ENCODE measurements at regions not wholly inside any gene's neighbourhood (a gene's known extent, or its start where the extent isn't known, plus 50 kb on each side); places are given as distances from the start of the nearest gene placed in this dataset.

DNA sequence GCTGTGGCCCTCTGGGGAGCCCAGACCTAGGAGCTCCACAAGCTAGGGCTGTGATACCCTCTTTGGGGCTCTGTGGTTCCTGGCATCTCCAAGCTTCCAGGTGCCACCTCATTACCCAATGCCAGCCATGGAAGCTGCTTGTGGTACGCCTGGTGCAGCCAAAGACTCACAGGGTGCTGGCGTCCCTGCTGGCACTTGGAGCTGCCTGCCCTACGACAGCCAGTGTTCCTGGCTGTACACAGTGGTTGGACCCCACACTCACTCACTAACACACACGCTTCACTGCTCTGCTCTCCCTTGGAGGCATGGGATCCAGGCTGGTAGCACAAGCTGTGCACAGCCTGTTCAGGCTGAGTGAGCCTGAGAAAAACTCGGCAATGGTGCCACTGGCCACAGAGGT is 894.1 kb upstream of the PHF14 start:
- intact Hi-C loops (cut with DNase I), result no loop called here
- DNase-seq (ENCODE audit: extremely low spot score in 2 of 2), result no peak
- Histone ChIP-seq H3K9me3 (no peaks in the 10 kb centered on the region), H3K27me3 (no peaks in the 10 kb centered on the region), H3K36me3 (no peaks in the 10 kb centered on the region), H3K4me1 (no peaks in the 10 kb centered on the region), H3K27ac (no peak overlapping the region), H3K4me3 (no peak overlapping the region)
- no peak for TF ChIP-seq POLR2AphosphoS5 (IDR thresholded peaks at IDR 0.05; ENCODE audit: insufficient read depth in 1 of 2, low read depth in 1 of 2)

DNA sequence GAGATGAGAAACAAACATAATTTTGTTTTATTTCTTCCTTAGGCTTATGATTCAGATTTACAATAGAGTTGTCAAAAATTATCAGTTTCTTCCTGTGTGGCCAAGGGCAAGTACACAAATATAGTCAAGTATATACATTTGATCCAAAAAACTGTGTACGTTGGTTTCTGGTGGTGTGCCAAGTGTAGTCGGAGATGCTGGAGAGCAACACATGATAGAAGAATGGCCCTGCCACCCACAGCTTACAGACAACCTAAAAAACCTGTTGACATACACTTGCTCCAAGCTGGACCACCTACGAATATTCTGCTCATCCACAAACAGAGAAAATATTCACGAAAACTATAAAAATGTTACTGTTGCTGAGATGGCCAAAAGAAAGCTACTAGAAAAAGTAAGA is 890.8 kb upstream of the PHF14 start:
- DNase-seq (ENCODE audit: extremely low spot score in 2 of 2), result no peak
- no peak for TF ChIP-seq POLR2AphosphoS5 (IDR thresholded peaks at IDR 0.05; ENCODE audit: insufficient read depth in 1 of 2, low read depth in 1 of 2)
- TF ChIP-seq POLR2A (IDR thresholded peaks at IDR 0.05), result no peak
- TF ChIP-seq, protein P1, sequence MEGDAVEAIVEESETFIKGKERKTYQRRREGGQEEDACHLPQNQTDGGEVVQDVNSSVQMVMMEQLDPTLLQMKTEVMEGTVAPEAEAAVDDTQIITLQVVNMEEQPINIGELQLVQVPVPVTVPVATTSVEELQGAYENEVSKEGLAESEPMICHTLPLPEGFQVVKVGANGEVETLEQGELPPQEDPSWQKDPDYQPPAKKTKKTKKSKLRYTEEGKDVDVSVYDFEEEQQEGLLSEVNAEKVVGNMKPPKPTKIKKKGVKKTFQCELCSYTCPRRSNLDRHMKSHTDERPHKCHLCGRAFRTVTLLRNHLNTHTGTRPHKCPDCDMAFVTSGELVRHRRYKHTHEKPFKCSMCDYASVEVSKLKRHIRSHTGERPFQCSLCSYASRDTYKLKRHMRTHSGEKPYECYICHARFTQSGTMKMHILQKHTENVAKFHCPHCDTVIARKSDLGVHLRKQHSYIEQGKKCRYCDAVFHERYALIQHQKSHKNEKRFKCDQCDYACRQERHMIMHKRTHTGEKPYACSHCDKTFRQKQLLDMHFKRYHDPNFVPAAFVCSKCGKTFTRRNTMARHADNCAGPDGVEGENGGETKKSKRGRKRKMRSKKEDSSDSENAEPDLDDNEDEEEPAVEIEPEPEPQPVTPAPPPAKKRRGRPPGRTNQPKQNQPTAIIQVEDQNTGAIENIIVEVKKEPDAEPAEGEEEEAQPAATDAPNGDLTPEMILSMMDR (IDR thresholded peaks at IDR 0.05), result no peak
- Histone ChIP-seq H3K27ac (no peak overlapping the region), H3K4me3 (no peak overlapping the region), H3K9me3 (no peaks in the 10 kb centered on the region), H3K36me3 (no peaks in the 10 kb centered on the region), H3K4me1 (no peaks in the 10 kb centered on the region), H3K27me3 (no peaks in the 10 kb centered on the region)
- intact Hi-C loops (cut with DNase I), result no loop called here

DNA sequence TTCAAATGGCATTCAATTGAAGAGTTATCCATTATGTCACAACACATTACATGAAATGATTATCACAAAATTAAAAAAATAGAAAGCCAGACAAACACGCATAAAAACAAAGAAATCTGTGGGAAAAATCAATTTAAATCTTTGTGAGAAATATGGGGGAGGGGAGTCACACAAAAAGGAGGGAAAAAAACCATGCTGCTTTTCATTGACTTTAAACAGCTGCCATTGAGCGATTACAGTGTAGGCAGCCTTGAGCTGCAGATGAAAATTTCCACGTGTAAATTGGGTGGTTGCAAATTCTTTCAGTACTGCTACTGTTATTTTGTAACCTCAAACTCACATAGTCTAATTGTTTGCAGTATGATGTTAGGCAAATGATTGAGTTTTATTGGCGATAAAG is 889.9 kb upstream of the PHF14 start:
- TF ChIP-seq, protein P1 (IDR thresholded peaks at IDR 0.05), result no peak
- Histone ChIP-seq H3K36me3 (no peaks in the 10 kb centered on the region), H3K9me3 (no peaks in the 10 kb centered on the region), H3K4me1 (no peaks in the 10 kb centered on the region), H3K27ac (no peak overlapping the region), H3K4me3 (no peak overlapping the region), H3K27me3 (no peaks in the 10 kb centered on the region)
- intact Hi-C loops (cut with DNase I), result no loop called here
- DNase-seq (ENCODE audit: extremely low spot score in 2 of 2), result no peak

DNA sequence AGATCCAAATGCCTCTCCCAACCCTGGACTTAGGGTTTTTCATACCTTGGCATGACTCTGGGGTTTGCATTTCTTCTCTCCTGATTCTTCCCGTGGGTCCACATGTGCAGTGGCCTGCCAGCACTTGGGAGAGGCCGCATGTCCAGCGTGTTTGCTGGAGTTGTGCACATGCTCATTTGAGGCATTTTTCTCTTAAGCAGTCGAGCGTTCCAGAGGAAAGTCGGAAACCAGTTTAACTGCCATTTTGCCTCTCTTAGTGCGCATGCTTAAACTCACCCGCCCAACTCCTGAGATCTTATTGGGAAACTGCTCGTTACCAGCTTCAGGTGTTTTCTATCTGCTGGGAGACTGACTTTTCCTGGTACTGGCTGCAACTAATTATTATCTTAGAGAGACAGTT is 888.4 kb upstream of the PHF14 start:
- H3K27ac ChIP-seq, result no peak overlapping the region
- intact Hi-C loops (cut with DNase I), result no loop called here
- no peaks in the 10 kb centered on the region for H3K4me1 ChIP-seq
- H3K36me3 ChIP-seq, result no peaks in the 10 kb centered on the region
- H3K9me3 ChIP-seq, result no peaks in the 10 kb centered on the region
- no peak overlapping the region for H3K4me3 ChIP-seq
- no peaks in the 10 kb centered on the region for H3K27me3 ChIP-seq
- no peak for DNase-seq (ENCODE audit: extremely low spot score in 2 of 2)
- TF ChIP-seq POLR2AphosphoS5 (IDR thresholded peaks at IDR 0.05; ENCODE audit: insufficient read depth in 1 of 2, low read depth in 1 of 2) (no peak), POLR2A (IDR thresholded peaks at IDR 0.05) (no peak)
- TF ChIP-seq, protein P1 (IDR thresholded peaks at IDR 0.05), result no peak

DNA sequence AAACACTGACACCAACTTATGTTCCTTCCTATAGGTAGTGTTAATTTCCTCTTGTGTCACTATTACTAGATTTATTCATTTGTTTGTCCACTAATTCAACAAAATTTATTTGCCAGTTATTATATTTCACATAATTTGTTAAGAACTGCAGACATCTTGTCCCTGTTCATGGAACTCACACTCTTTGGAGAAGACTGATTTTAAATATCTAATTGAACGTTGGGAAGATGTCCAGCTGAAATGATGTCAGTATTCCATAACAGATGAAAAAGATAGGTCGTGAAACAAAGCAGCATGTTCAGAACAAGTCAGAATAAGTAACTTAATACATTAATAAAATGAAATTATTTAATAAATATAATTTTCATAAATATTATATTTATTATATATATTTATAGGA is 873.1 kb upstream of the PHF14 start:
- intact Hi-C loops (cut with DNase I), result no loop called here
- TF ChIP-seq, protein P1 (IDR thresholded peaks at IDR 0.05), result no peak
- TF ChIP-seq POLR2A (IDR thresholded peaks at IDR 0.05) (no peak), POLR2AphosphoS5 (IDR thresholded peaks at IDR 0.05; ENCODE audit: insufficient read depth in 1 of 2, low read depth in 1 of 2) (no peak)
- H3K9me3 ChIP-seq, result no peaks in the 10 kb centered on the region

DNA sequence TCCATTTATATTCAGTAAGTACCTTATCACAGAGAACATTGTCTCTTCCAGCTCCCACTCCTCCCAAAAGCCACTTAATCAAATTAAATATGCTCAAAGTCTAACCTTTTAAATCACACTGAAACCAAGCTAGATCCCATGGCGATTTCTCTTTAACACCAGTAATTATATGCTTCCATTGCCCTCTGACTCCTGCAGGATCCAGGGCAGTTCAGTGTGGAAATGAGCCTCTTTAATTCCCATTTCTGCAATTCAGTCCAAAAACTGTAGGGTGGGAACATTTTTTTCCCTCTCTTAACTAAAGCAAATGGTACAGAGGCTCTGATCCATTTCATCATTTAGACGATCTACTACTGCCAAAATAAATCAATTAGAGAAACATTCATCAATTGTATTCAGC is 872.3 kb upstream of the PHF14 start:
- no peak overlapping the region for H3K27ac ChIP-seq
- no peaks in the 10 kb centered on the region for H3K27me3 ChIP-seq
- TF ChIP-seq POLR2AphosphoS5 (IDR thresholded peaks at IDR 0.05; ENCODE audit: insufficient read depth in 1 of 2, low read depth in 1 of 2) (no peak), POLR2A (IDR thresholded peaks at IDR 0.05) (no peak)
- TF ChIP-seq, protein P1 (IDR thresholded peaks at IDR 0.05), result no peak
- DNase-seq (ENCODE audit: extremely low spot score in 2 of 2), result no peak
- no peaks in the 10 kb centered on the region for H3K4me1 ChIP-seq
- H3K36me3 ChIP-seq, result no peaks in the 10 kb centered on the region
- no peak overlapping the region for H3K4me3 ChIP-seq
- intact Hi-C loops (cut with DNase I), result no loop called here
- no peaks in the 10 kb centered on the region for H3K9me3 ChIP-seq

More for the DNA sequence above, 873.1 kb upstream of the PHF14 start:
- H3K4me1 ChIP-seq, result no peaks in the 10 kb centered on the region
- DNase-seq (ENCODE audit: extremely low spot score in 2 of 2), result no peak
- no peaks in the 10 kb centered on the region for H3K36me3 ChIP-seq
- H3K4me3 ChIP-seq, result no peak overlapping the region
- H3K27ac ChIP-seq, result no peak overlapping the region
- H3K27me3 ChIP-seq, result no peaks in the 10 kb centered on the region
